Brain microvascular endothelial cell (primary cell): ENCODE measurements at regions not wholly inside any gene's neighbourhood (a gene's known extent, or its start where the extent isn't known, plus 50 kb on each side); places are given as distances from the start of the nearest gene placed in this dataset.
"Not testable (repeated sequence)": the region's sequence is repeated elsewhere in the genome, so short reads cannot be mapped to it uniquely, and the experiment has no call there.

Experiments used
- DNase-seq: peaks from one replicate; pipeline ENCODE4 v3.0.0-alpha.2; 2020
- H3K27ac ChIP-seq: fragments of 250-450 bp; sonication (Bioruptor Pico); 2 replicates; pipeline ENCODE4 v1.5.1; 2020; ENCODE audit warnings: mild to moderate bottlenecking, moderate library complexity
- H3K27me3 ChIP-seq: fragments of 250-450 bp; sonication (Bioruptor Pico); replicated peaks from 2 replicates; pipeline ENCODE4 v1.5.1; 2020; ENCODE audit warnings: mild to moderate bottlenecking
- H3K36me3 ChIP-seq: fragments of 250-450 bp; sonication (Bioruptor Pico); replicated peaks from 2 replicates; pipeline ENCODE4 v1.5.1; 2020; ENCODE audit warnings: mild to moderate bottlenecking
- H3K4me3 ChIP-seq: 2 replicates; pipeline ENCODE4 v1.5.1; 2011; ENCODE audit warnings: low read depth, mild to moderate bottlenecking, control low read depth, low read length, moderate library complexity
- in situ Hi-C: cut with HindIII; loops from 2 replicates; pipeline ENCODE4 v1.10.0; 2017; ENCODE audit warnings: low sequenced_read_pairs, low pct_ligation_motif_present
- TF ChIP-seq, protein P1 (sequence below): IDR thresholded peaks from 2 replicates; pipeline ENCODE4 v1.5.1; 2011; ENCODE audit warnings: low read depth, mild to moderate bottlenecking, moderate library complexity, low read length, control low read depth, inconsistent platforms; ENCODE audit errors: missing control alignments

GRCh38 chr13:65505941-65506340, 1724.2 kb downstream of the PCDH9 start:
- TF ChIP-seq, protein P1, sequence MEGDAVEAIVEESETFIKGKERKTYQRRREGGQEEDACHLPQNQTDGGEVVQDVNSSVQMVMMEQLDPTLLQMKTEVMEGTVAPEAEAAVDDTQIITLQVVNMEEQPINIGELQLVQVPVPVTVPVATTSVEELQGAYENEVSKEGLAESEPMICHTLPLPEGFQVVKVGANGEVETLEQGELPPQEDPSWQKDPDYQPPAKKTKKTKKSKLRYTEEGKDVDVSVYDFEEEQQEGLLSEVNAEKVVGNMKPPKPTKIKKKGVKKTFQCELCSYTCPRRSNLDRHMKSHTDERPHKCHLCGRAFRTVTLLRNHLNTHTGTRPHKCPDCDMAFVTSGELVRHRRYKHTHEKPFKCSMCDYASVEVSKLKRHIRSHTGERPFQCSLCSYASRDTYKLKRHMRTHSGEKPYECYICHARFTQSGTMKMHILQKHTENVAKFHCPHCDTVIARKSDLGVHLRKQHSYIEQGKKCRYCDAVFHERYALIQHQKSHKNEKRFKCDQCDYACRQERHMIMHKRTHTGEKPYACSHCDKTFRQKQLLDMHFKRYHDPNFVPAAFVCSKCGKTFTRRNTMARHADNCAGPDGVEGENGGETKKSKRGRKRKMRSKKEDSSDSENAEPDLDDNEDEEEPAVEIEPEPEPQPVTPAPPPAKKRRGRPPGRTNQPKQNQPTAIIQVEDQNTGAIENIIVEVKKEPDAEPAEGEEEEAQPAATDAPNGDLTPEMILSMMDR = no peak
- no peak overlapping the region for H3K4me3 ChIP-seq
- no peak for DNase-seq
- H3K36me3 ChIP-seq = no peaks in the 10 kb centered on the region
- H3K27me3 ChIP-seq = no peaks in the 10 kb centered on the region
- no peak overlapping the region for H3K27ac ChIP-seq
- in situ Hi-C loops = no loop called here

DNA sequence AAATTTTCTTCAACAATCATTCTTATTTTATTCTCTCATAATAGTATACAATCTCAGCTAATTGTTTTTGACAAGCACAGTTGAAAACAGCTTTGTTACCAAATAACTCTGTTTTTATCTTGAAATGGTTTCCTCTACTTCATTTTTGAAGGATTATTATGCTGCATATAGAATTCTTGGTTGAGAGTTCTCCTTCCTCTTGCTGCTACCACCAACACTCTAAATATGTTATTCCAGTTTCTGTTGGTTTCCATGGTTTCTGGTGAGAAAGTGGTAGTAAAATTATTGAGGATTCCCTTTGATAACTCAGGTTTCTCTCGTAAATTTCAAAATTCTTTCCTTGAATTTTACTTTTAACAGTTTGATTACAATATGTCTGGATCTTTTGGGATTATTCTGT, 1725.9 kb downstream of the PCDH9 start:
- in situ Hi-C loops = no loop called here

GRCh38 chr13:65500481-65500880, 1729.7 kb downstream of the PCDH9 start:
- in situ Hi-C loops = no loop called here
- H3K4me3 ChIP-seq = no peak overlapping the region
- H3K27ac ChIP-seq = no peak overlapping the region
- no peaks in the 10 kb centered on the region for H3K36me3 ChIP-seq
- TF ChIP-seq, protein P1 = no peak
- H3K27me3 ChIP-seq = no peaks in the 10 kb centered on the region
- DNase-seq = no peak

More for the DNA sequence above, 1725.9 kb downstream of the PCDH9 start:
- TF ChIP-seq, protein P1 = no peak
- Histone ChIP-seq H3K27ac (no peak overlapping the region), H3K27me3 (no peaks in the 10 kb centered on the region), H3K36me3 (no peaks in the 10 kb centered on the region), H3K4me3 (no peak overlapping the region)
- no peak for DNase-seq

DNA sequence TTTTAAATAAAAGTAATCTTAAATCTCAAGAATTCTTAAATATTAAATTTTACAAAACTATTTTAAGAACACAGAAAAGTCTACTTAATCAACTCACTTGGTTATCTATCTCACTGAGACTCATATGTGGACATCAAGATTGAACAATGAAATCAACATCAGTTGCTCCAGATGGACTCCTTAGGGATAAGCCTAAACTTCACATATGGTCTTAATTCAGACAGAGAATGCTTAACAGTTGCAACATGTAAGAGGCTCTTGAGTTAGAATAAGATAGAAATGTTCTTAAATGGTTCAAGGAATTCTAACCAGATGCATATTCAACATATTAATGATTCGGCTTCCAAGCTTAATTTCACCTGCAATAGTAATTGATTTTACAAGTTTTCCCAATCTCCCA, 1730.9 kb downstream of the PCDH9 start:
- in situ Hi-C loops = no loop called here
- H3K27me3 ChIP-seq = no peaks in the 10 kb centered on the region
- no peak overlapping the region for H3K4me3 ChIP-seq
- TF ChIP-seq, protein P1 = no peak
- no peak overlapping the region for H3K27ac ChIP-seq
- no peaks in the 10 kb centered on the region for H3K36me3 ChIP-seq
- DNase-seq = no peak

- peak; percentile 38 for DNase-seq
- Histone ChIP-seq H3K36me3 (no peaks in the 10 kb centered on the region), H3K27me3 (no peaks in the 10 kb centered on the region), H3K4me3 (no peak overlapping the region), H3K27ac (no peak overlapping the region)
- TF ChIP-seq, protein P1 = no peak
- in situ Hi-C loops = no loop called here
Observed at GRCh38 chr13:65497265-65497664, 1732.9 kb downstream of the PCDH9 start.

GRCh38 chr13:65490725-65491124, 1739.4 kb downstream of the PCDH9 start:
- H3K27me3 ChIP-seq, in situ Hi-C loops, H3K27ac ChIP-seq, DNase-seq, H3K36me3 ChIP-seq, H3K4me3 ChIP-seq: not testable (repeated sequence)

DNA sequence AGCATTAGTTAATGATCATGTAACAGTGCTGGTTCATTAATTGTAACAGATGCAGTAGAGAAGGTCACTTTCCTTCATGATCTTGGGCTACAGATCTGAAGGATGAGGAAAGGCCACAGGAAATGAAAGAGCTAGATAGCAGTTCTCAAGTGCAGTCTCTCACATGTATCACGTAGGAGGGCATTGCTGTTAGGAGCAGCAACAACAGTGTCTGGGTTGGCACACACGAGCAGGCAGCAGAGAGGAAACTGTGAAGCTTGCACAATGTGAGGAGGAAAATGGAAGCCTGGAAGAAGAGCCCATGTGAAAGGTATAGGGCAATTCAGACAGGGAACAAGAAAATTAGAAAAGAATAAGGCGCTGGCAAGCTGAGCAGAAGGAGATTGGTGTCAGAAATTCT, 1741.5 kb downstream of the PCDH9 start:
- in situ Hi-C loops = no loop called here

More for the DNA sequence above, 1741.5 kb downstream of the PCDH9 start:
- TF ChIP-seq, protein P1 = no peak
- Histone ChIP-seq H3K27ac (no peak overlapping the region), H3K4me3 (no peak overlapping the region), H3K27me3 (no peaks in the 10 kb centered on the region), H3K36me3 (no peaks in the 10 kb centered on the region)
- DNase-seq = no peak
